Chondrocyte (in vitro differentiated cells): ENCODE measurements at regions not wholly inside any gene's neighbourhood (a gene's known extent, or its start where the extent isn't known, plus 50 kb on each side); places are given as distances from the start of the nearest gene placed in this dataset.

Source experiments
- DNase-seq: peaks from one replicate; pipeline ENCODE4 v3.0.0; 2021; ENCODE audit warnings: mixed read lengths, low spot score
- H3K27ac Mint-ChIP-seq: one replicate; pipeline ENCODE4 v1.8.0; 2021; ENCODE audit warnings: mild to moderate bottlenecking, moderate library complexity, mixed read lengths; ENCODE audit not compliant: unreplicated experiment
- H3K27me3 Mint-ChIP-seq: 2 replicates; pipeline ENCODE4 v1.8.0; 2021; ENCODE audit warnings: low read depth, mixed read lengths
- H3K36me3 Mint-ChIP-seq: 2 replicates; pipeline ENCODE4 v1.8.0; 2021; ENCODE audit warnings: low read depth, mixed read lengths
- H3K4me1 Mint-ChIP-seq: 2 replicates; pipeline ENCODE4 v1.8.0; 2021; ENCODE audit warnings: low read depth, mild to moderate bottlenecking, mixed read lengths
- H3K4me3 Mint-ChIP-seq: one replicate; pipeline ENCODE4 v1.8.0; 2021; ENCODE audit warnings: mild to moderate bottlenecking, moderate library complexity, mixed read lengths; ENCODE audit not compliant: unreplicated experiment
- H3K9me3 Mint-ChIP-seq: 2 replicates; pipeline ENCODE4 v1.8.0; 2021; ENCODE audit warnings: low read depth, mixed read lengths
- TF ChIP-seq, protein P1 (sequence below): fragments of 200-600 bp; sonication (generic); IDR thresholded peaks from 2 replicates; pipeline ENCODE4 v1.5.0; 2021; ENCODE audit warnings: antibody characterized with exemption, mild to moderate bottlenecking, moderate library complexity

DNA sequence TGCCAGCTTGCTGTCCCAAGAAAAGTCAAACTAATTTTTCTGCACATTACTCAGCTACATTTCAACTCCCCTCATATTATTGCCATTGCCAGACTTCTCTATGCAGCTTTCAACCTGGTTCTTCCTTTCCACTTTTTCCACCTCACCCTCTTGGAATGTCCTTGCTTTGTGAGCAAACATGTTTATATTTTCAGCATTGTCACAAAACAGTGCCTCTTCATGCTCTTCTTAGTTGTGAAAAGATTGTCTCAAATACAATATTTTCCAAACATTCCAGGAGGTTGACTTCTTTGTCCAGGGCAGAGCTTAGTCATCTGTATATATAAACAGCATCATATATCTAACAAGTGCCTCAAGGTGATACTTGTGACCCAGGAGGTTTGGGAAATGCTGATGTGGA, 803.3 kb upstream of the CELF4 start:
- no peak overlapping the region for H3K27ac Mint-ChIP-seq
- TF ChIP-seq, protein P1, sequence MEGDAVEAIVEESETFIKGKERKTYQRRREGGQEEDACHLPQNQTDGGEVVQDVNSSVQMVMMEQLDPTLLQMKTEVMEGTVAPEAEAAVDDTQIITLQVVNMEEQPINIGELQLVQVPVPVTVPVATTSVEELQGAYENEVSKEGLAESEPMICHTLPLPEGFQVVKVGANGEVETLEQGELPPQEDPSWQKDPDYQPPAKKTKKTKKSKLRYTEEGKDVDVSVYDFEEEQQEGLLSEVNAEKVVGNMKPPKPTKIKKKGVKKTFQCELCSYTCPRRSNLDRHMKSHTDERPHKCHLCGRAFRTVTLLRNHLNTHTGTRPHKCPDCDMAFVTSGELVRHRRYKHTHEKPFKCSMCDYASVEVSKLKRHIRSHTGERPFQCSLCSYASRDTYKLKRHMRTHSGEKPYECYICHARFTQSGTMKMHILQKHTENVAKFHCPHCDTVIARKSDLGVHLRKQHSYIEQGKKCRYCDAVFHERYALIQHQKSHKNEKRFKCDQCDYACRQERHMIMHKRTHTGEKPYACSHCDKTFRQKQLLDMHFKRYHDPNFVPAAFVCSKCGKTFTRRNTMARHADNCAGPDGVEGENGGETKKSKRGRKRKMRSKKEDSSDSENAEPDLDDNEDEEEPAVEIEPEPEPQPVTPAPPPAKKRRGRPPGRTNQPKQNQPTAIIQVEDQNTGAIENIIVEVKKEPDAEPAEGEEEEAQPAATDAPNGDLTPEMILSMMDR, result no peak

GRCh38 chr18:38368246-38368645, 802.6 kb upstream of the CELF4 start:
- DNase-seq, result no peak
- TF ChIP-seq, protein P1, result no peak
- Mint-ChIP-seq H3K36me3 (no peaks in the 10 kb centered on the region), H3K27me3 (no peaks in the 10 kb centered on the region), H3K27ac (no peak overlapping the region), H3K4me1 (no peaks in the 10 kb centered on the region), H3K9me3 (no peaks in the 10 kb centered on the region), H3K4me3 (no peak overlapping the region)

More for the DNA sequence above, 803.3 kb upstream of the CELF4 start:
- no peak for DNase-seq
- Mint-ChIP-seq H3K36me3 (no peaks in the 10 kb centered on the region), H3K9me3 (no peaks in the 10 kb centered on the region), H3K27me3 (no peaks in the 10 kb centered on the region), H3K4me1 (no peaks in the 10 kb centered on the region), H3K4me3 (no peak overlapping the region)

GRCh38 chr18:38367473-38367872, 801.9 kb upstream of the CELF4 start:
- no peak for DNase-seq
- Mint-ChIP-seq H3K4me3 (no peak overlapping the region), H3K27me3 (no peaks in the 10 kb centered on the region), H3K4me1 (no peaks in the 10 kb centered on the region), H3K36me3 (no peaks in the 10 kb centered on the region), H3K9me3 (no peaks in the 10 kb centered on the region), H3K27ac (no peak overlapping the region)
- TF ChIP-seq, protein P1, result peak; percentile 31

DNA sequence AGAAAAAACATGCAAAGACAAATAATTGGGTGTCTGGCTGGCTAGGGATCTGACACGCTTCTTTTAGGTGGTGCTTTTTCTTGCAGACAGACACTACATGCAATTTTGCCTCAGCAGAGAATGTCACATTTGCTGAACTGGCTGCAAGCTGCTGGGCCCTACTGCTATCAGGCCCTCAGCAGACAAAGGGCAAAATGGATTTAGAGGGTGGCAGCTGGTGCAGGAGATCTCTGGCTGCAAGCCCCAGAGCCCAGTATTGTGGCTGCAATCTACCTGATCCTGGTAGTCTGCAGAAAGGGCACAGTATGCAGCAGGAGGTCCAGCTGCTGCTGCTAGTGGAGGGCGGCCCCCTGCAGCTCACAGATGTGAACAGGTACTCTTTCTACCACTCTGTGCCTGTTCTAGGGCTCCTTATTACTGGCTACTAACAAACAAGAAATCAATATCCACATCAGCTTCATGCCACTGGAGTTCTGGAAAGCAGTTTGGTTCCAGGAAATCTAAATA, 796.7 kb upstream of the CELF4 start:
- no peaks in the 10 kb centered on the region for H3K9me3 Mint-ChIP-seq
- no peaks in the 10 kb centered on the region for H3K27me3 Mint-ChIP-seq
- no peak overlapping the region for H3K4me3 Mint-ChIP-seq
- H3K36me3 Mint-ChIP-seq, result no peaks in the 10 kb centered on the region
- TF ChIP-seq, protein P1, result no peak
- no peaks in the 10 kb centered on the region for H3K4me1 Mint-ChIP-seq
- H3K27ac Mint-ChIP-seq, result no peak overlapping the region
- no peak for DNase-seq

- no peaks in the 10 kb centered on the region for H3K27me3 Mint-ChIP-seq
- no peak overlapping the region for H3K27ac Mint-ChIP-seq
- no peaks in the 10 kb centered on the region for H3K9me3 Mint-ChIP-seq
- H3K4me1 Mint-ChIP-seq, result no peaks in the 10 kb centered on the region
- H3K36me3 Mint-ChIP-seq, result no peaks in the 10 kb centered on the region
- TF ChIP-seq, protein P1, result no peak
- no peak for DNase-seq
- no peak overlapping the region for H3K4me3 Mint-ChIP-seq
Observed at GRCh38 chr18:38358805-38359657, 793.4 kb upstream of the CELF4 start.
